GM12875 (cell line): ENCODE measurements at regions not wholly inside any gene's neighbourhood (a gene's known extent, or its start where the extent isn't known, plus 50 kb on each side); places are given as distances from the start of the nearest gene placed in this dataset.

Experiments
- H3K4me3 ChIP-seq: one replicate; pipeline ENCODE4 v1.5.1; 2011; ENCODE audit warnings: low read depth, low read length, control low read depth
- CTCF ChIP-seq: IDR thresholded peaks from 2 replicates; pipeline ENCODE4 v1.5.1; 2011; ENCODE audit warnings: low read depth, mild to moderate bottlenecking, control low read depth, inconsistent platforms, low read length, moderate library complexity, borderline replicate concordance; ENCODE audit not compliant: insufficient read depth

GRCh38 chr20:53748821-53749421 lies 155.3 kb upstream of the ZNF217 start:
- no peak overlapping the region for H3K4me3 ChIP-seq
- TF ChIP-seq CTCF, result no peak

GRCh38 chr20:53748176-53748575 lies 154.5 kb upstream of the ZNF217 start:
- no peak for TF ChIP-seq CTCF
- H3K4me3 ChIP-seq, result no peak overlapping the region

- no peak for TF ChIP-seq CTCF
- no peak overlapping the region for H3K4me3 ChIP-seq
These were observed 150.1 kb upstream of the ZNF217 start for GRCh38 chr20:53743607-53744260.

GRCh38 chr20:53742685-53743081 lies 149.0 kb upstream of the ZNF217 start:
- no peak overlapping the region for H3K4me3 ChIP-seq
- no peak for TF ChIP-seq CTCF

GRCh38 chr20:53741726-53742028 lies 148.0 kb upstream of the ZNF217 start:
- no peak overlapping the region for H3K4me3 ChIP-seq
- TF ChIP-seq CTCF, result no peak

- no peak overlapping the region for H3K4me3 ChIP-seq
- no peak for TF ChIP-seq CTCF
These were observed 146.5 kb upstream of the ZNF217 start for GRCh38 chr20:53739799-53740785.
